ENCODE measurements at regions not wholly inside any gene's neighbourhood (a gene's known extent, or its start where the extent isn't known, plus 50 kb on each side); places are given as distances from the start of the nearest gene placed in this dataset.

DNA sequence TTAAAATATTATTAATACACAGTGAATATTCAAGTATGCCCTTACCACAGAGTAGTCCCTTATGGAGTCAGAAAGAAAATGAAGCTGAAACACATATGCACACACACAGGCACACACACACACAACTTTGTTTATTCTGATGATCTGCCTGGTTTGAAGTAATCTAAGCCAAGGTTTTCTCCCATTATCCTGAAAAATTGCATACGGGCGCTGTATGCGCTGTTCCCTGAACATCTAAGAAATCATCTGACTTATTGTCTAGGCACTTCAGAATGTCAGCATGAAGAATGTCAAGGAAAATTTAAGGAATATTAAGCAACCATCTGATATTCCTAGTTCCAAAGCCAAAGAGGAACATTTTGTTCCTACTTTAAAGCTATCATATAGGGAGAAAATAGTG lies 147.1 kb upstream of the SLC30A5 start:
- Histone ChIP-seq H3K27me3 (replicated peaks in 1 of 7) (no peaks in the 10 kb centered on the region), H3K27ac (no peak overlapping the region), H3K9me3 (no peaks in the 10 kb centered on the region), H3K4me1 (no peaks in the 10 kb centered on the region), H3K4me3 (no peak overlapping the region), H3K36me3 (no peaks in the 10 kb centered on the region)
- no peak for DNase-seq
- intact Hi-C loops (cut with DNase I; ENCODE audit: low total_unique reads), result no loop called here
- WGBS, 5 donors, result 87 to 94% (median 91%) methylated on average over 3 of the region's 3 CpGs
- TF ChIP-seq, protein P1, sequence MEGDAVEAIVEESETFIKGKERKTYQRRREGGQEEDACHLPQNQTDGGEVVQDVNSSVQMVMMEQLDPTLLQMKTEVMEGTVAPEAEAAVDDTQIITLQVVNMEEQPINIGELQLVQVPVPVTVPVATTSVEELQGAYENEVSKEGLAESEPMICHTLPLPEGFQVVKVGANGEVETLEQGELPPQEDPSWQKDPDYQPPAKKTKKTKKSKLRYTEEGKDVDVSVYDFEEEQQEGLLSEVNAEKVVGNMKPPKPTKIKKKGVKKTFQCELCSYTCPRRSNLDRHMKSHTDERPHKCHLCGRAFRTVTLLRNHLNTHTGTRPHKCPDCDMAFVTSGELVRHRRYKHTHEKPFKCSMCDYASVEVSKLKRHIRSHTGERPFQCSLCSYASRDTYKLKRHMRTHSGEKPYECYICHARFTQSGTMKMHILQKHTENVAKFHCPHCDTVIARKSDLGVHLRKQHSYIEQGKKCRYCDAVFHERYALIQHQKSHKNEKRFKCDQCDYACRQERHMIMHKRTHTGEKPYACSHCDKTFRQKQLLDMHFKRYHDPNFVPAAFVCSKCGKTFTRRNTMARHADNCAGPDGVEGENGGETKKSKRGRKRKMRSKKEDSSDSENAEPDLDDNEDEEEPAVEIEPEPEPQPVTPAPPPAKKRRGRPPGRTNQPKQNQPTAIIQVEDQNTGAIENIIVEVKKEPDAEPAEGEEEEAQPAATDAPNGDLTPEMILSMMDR (IDR thresholded peaks at IDR 0.05 in 8 of 11, conservative IDR thresholded peaks at IDR 0.05 in 3 of 11), result no peak
- TF ChIP-seq POLR2A (IDR thresholded peaks at IDR 0.05) (no peak), POLR2AphosphoS5 (IDR thresholded peaks at IDR 0.05) (no peak)

GRCh38 chr5:68947986-68948385 lies 145.8 kb upstream of the SLC30A5 start:
- H3K4me3 ChIP-seq, result no peak overlapping the region
- H3K27me3 ChIP-seq (replicated peaks in 1 of 7), result no peaks in the 10 kb centered on the region
- no peaks in the 10 kb centered on the region for H3K9me3 ChIP-seq
- no peak for TF ChIP-seq POLR2A (IDR thresholded peaks at IDR 0.05)
- TF ChIP-seq POLR2AphosphoS5 (IDR thresholded peaks at IDR 0.05), result no peak
- TF ChIP-seq, protein P1 (IDR thresholded peaks at IDR 0.05 in 8 of 11, conservative IDR thresholded peaks at IDR 0.05 in 3 of 11), result no peak
- no peaks in the 10 kb centered on the region for H3K36me3 ChIP-seq
- WGBS, 5 donors, result 17 to 94% (median 89%) methylated on average over 2 of the region's 2 CpGs
- no peak overlapping the region for H3K27ac ChIP-seq
- intact Hi-C loops (cut with DNase I; ENCODE audit: low total_unique reads), result no loop called here
- no peaks in the 10 kb centered on the region for H3K4me1 ChIP-seq
- no peak for DNase-seq

DNA sequence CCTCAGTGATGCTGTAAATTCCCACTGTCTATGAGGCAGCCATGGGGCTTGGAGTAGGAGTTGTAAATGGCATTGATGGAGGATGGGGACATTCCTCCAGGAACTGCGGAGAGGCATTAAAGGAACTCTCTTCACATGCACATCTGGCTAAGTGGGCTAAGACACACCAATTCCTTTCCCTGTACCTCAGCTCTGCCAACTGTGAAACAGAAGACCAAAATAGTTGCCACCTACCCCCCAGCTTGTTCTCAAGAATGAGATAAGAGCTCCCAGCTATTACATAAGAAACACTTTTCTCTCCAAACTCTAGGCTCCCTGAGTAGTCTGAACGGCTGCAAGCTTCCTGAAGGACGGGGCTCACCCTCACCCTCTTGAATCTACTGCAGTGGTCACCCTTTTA lies 144.6 kb upstream of the SLC30A5 start:
- H3K27me3 ChIP-seq (replicated peaks in 1 of 7), result no peaks in the 10 kb centered on the region
- WGBS, 5 donors, result 65 to 71% (median 67%) methylated on average over 3 of the region's 3 CpGs
- DNase-seq, result no peak
- intact Hi-C loops (cut with DNase I; ENCODE audit: low total_unique reads), result no loop called here
- no peaks in the 10 kb centered on the region for H3K4me1 ChIP-seq
- H3K27ac ChIP-seq, result no peak overlapping the region
- H3K9me3 ChIP-seq, result no peaks in the 10 kb centered on the region
- TF ChIP-seq POLR2AphosphoS5 (IDR thresholded peaks at IDR 0.05), result no peak
- TF ChIP-seq, protein P1 (IDR thresholded peaks at IDR 0.05 in 8 of 11, conservative IDR thresholded peaks at IDR 0.05 in 3 of 11), result no peak
- TF ChIP-seq POLR2A (IDR thresholded peaks at IDR 0.05), result no peak
- no peaks in the 10 kb centered on the region for H3K36me3 ChIP-seq
- no peak overlapping the region for H3K4me3 ChIP-seq

GRCh38 chr5:68949711-68950110 lies 144.1 kb upstream of the SLC30A5 start:
- DNase-seq, result no peak
- Histone ChIP-seq H3K4me3 (no peak overlapping the region), H3K4me1 (no peaks in the 10 kb centered on the region), H3K36me3 (no peaks in the 10 kb centered on the region), H3K27me3 (replicated peaks in 1 of 7) (no peaks in the 10 kb centered on the region), H3K9me3 (no peaks in the 10 kb centered on the region), H3K27ac (no peak overlapping the region)
- TF ChIP-seq POLR2AphosphoS5 (IDR thresholded peaks at IDR 0.05), result no peak
- TF ChIP-seq, protein P1 (IDR thresholded peaks at IDR 0.05 in 8 of 11, conservative IDR thresholded peaks at IDR 0.05 in 3 of 11), result no peak
- TF ChIP-seq POLR2A (IDR thresholded peaks at IDR 0.05), result no peak
- intact Hi-C loops (cut with DNase I; ENCODE audit: low total_unique reads), result no loop called here
- WGBS, 5 donors, result 54 to 67% (median 59%) methylated on average over 4 of the region's 4 CpGs
